HG03432 (cell line): ENCODE measurements at regions not wholly inside any gene's neighbourhood (a gene's known extent, or its start where the extent isn't known, plus 50 kb on each side); places are given as distances from the start of the nearest gene placed in this dataset.
"Not testable (repeated sequence)": the region's sequence is repeated elsewhere in the genome, so short reads cannot be mapped to it uniquely, and the experiment has no call there.

ENCODE experiments used
- ATAC-seq: cut with Tn5 transposase; IDR thresholded peaks from one replicate; pipeline ENCODE4 v1.9.1; 2021; ENCODE audit warnings: mild to moderate bottlenecking, moderate library complexity; ENCODE audit not compliant: unreplicated experiment

DNA sequence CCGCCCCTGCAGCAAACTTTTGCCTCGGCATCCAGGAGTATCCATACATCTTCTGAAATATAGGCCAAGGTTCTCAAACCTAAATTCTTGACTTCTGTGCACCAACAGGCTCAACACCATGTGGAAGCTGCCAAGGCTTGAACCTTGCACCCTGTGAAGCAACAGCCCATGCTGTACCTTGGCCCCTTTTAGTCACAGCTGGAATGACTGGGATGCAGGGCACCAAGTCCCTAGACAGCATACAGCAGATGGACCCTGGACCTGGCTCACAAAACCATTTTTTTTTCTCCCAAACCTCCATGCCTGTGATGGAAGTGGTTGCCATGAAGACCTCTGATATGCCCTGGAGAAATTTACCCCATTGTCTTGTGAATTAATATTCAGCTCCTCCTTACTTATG lies 233.8 kb upstream of the KCND2 start:
- ATAC-seq: no peak

DNA sequence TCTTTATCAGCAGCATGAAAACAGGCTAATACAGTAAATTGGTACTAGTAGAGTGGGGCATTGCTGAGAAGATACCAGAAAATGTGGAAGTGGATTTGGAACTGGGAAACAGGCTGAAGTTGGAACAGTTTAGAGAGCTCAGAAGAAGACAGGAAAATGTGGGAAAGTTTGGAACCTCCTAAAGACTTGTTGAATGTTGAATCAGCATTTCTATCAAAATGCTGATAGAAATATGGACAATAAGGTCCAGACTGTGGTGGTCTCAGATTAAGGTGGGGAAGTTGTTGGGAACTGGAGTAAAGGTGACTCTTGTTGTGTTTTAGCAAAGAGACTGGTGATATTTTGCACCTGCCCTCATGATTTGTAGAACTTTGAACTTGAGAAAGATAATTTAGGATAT lies 231.2 kb upstream of the KCND2 start:
- ATAC-seq: no peak

DNA sequence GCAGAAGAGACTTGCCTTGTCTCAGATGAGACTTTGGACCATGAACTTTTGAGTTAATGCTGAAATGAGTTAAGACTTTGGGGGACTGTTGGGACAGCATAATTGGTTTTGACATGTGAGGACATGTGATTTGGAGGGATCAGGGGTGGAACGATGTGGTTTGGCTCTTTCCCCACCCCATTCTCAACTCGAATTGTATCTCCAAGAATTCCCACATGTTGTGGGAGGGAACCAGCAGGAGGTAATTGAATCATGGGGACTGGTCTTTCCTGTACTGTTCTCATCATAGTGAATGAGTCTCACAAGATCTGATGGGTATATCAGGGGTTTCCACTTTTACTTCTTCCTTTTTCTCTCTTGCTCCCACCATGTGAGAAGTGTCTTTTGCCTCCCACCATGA lies 229.7 kb upstream of the KCND2 start:
- ATAC-seq: no peak

DNA sequence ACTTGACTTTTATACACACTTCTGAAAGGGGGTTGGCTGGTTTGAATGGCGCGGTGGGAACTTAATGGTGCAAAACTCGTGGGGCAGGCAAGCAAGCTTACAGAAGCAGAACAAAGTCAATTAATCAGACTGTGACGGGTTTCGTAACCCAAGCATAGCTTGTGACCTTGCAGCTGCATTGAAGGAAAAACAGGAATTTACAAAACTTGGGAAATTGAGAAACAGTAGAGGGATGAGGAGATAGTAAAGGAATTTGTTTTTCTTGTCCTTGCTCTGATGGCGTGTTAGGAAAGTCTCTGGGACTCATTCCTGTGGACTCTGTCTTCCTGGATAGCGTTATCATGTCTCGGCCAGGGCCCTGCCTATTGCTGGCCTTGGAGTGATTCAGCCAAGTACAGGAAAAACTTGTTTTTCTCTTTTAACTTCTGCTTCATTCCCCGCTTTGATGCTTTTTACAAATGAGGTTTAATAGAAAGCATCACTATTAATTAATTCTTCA lies 220.0 kb upstream of the KCND2 start:
- no peak for ATAC-seq

DNA sequence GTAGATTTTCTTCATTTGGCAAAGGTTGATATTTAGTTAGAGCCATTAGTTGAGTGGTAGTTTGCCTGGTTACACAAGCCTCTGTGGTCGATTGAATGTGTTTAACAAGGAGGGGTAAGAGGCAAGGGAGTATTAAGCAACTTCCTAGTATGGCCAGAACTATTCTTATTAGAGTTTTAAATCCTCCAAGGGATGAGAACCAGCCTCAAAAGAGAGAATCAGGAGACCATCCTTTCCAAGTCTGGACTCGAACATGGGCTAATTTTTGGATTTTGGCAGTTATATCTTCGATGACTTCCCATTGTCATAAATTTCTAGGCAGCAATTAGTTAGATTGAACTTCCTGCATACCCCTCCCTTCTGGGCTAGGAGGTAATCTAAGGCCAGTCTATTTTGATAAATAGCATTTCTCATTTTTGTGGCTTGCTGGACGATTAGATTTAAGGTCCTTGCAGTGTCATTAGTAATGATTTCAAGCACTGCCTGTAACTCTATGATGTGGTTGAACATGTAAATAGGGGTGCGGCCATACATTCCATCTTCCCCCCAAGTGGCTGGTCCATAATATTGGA lies 219.5 kb upstream of the KCND2 start:
- no peak for ATAC-seq

DNA sequence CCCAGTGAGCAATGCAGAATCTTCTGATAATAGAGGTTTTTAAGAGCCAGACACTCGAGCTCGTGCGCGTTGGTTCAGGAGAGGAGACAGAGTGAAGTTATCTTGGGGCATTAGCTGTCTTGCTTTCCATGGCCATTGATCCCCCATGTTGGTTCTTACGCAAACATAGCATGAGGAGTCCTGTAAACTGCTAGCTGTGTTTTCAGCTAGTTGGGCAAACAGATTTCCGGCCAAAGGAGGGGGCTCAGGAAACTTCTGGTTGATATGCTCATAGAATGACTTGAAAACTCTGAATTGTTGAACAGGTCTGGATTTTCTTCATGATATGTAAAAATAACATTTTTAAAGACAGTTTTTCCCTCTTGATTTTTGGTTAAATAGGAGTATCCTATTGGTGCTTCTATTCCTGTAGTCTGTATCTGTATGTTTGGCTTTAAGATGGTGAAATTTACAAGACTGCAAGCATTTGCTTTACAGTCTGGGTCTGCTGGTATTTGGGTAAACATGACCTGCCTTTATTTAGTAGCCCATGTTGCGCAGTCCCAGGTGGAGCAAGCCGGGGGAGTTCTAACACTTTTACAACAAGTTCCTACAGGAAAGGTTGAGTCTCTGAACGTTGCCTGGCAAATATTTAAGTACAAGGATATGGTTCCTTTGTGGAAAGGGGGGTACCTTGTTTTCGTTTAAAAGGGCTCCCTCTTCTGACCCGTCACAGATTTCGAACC lies 218.4 kb upstream of the KCND2 start:
- no peak for ATAC-seq

DNA sequence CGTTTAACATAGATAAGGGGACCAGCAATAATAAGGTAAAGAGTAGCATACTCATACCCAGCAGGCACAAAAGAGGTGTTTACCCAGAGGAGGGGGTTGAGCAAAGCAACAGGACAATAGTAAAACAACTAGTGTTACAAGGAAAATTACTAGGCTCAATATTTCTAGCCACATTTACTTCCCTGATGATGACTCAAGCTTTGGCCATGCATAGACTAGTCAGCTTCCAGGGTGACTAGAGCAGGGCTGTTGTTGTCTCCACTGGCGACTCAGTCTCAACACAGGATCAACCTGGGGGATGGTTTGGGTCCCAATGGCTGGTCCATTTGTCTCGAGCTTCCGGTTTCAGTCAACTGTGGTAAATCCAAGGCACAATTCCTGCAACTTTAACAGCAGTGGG lies 217.7 kb upstream of the KCND2 start:
- ATAC-seq: no peak

DNA sequence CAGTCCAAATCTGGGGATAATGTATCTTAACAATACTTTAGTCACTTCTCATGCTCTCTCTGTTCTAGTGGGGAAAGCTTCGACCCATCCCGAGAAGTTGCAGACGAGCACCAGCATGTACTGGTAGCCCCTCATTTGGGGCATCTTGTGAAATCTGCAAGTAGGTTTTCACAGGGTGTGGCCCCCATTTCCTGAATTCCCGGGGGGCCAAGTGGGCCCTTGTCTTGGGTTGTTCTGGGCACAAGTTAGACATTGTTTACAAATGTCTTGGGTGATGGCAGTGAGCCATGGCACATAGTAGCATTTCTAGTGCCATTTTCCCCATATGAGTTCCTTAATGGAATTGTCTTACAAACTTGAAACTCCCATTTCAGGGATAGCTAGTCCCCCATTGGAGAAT lies 216.7 kb upstream of the KCND2 start:
- ATAC-seq: no peak

DNA sequence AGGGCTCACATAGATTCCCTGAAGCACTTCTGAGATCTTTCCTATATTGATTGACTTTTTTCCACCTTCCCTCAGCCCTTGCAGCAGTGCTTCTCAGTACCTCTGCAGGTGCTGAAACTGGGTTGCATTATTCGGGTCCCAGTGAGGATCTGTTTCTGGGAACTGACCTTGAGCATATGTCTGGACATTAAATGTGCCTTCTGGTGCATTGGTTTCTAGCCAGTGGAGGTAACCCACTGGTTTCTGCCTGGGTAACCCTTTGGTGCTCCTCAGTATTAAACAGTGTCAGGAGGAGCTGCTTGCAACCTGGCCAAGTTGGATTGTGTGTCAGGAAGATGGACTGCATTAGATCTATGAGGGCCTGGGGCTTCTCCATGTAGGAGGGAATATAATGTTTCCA lies 213.3 kb upstream of the KCND2 start:
- no peak for ATAC-seq

DNA sequence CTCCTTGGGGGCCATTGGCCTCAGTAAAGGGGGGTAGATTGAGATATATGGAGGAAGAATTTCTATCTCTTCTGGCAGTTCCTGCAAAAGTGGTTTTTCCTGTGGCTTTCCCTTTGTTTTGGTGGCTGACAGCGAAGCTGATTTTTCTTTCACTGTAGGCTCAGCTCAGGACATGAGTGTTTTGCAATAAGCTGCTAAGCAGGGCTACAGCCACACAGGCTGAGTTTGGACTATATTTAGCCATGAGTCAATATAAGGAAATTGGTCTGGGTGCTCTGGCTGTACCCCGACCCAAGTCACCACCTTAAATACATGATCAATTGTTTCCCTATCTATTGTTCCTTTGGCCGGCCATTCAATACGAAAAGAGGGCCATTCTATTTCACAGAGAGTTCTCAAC lies 212.7 kb upstream of the KCND2 start:
- ATAC-seq: no peak

DNA sequence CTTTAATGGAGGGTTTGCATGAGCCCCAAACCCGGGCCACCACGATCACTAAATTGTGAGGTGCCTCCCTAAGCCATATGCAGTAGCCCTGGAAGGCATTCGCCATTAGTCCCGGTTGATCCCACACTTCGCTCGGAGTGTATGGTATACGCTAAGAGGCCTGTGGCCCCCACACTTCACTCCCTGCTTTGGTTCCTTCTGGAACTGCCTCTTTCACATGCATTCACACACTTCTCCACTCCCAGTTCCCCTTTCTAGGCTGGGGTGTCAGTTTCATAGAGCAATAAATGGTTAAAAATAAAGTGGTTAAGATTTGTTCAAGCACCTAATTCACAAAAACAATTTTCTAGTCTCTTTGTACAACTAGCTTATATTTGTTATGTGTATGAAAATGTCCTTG lies 212.1 kb upstream of the KCND2 start:
- peak; percentile 44 for ATAC-seq

DNA sequence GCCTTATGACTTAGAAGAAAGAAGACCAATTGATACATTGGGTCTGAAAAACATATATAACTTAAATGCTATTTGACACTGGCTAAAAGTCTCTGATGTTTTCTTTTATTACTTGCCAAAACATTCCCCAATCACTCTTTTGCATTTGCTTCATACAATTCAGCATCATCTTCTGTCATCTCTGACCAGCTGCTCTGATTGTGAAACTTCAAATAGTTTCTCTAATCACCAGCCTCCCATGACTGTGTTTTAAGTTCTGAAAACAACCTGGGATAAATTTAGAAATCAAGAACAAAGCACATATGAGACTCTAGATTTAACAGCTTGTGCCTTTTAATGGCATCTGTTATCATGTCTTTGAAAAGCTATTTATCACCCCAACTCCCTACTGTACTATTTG lies 208.4 kb upstream of the KCND2 start:
- peak; percentile 85 for ATAC-seq

DNA sequence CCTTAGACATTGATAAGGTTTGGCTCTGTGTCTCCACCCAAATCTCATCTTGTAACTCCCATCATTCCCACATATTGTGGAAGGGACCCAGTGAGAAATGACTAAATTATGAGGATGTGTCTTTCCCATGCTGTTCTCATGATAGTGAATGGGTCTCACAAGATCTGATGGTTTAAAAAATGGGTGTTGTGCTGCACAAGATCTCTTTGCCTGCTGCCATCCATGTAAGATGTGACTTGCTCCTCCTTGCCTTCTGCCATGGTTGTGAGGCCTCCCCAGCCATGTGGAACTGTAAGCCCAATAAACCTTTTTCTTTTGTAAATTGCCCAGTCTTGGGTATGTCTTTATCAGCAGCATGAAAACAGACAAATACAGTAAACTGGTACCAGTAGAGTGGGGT lies 206.1 kb upstream of the KCND2 start:
- not testable (repeated sequence) for ATAC-seq

DNA sequence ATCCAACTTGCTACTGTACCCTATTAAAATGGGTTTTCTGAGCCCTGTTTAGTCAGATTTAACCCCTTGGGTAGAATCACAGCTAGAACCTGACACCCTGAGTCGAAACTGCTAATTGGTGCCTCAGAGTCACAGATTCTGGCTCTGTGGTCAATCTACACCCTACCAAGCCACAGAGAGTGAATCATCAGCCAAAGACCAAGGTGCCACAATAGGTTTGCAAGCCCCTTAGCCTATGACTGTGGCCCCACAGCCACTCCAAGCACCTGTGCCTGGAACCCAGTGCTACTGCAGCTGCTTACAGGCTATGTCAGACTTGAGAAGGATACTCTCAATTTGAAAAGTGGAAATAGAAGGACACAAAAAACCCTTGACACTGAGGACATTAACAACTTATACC lies 202.8 kb upstream of the KCND2 start:
- ATAC-seq: peak; percentile 55

DNA sequence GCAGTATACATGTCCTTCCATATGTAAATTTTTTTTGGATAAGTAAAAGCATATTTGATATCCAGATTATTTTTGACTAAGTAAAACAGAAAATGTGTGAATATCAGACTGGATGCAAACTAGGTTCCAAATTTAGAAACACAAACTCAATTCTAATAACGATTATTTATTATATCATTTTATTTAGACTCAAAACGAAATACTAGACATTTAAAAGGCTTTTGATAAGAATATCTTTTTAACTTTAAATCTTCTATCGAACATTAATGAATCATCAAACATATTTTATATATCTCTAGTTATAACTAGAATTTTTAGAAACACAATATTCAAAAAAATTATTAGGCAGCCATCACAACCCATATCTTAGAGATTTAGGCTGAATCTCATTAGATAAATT lies 195.2 kb upstream of the KCND2 start:
- no peak for ATAC-seq

DNA sequence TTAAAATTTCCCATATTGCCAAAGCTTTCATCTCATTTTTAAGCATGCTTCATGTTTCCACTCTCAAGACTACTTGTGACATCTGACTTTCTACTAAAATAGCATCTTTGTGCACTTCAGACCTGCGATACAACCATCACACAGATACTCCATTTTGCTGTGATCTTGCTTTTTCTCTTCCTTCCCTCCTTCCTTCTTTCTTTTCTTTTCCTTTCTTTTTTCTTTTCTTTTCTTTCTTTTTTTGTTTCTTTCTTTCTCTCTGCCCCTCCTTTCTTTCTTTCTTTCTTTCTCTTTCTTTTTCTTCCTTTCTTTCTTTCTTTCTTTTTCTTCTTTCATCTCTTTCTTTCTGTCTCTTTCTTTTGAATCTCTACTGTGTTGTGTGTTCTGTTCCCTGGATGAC lies 194.0 kb upstream of the KCND2 start:
- no peak for ATAC-seq

DNA sequence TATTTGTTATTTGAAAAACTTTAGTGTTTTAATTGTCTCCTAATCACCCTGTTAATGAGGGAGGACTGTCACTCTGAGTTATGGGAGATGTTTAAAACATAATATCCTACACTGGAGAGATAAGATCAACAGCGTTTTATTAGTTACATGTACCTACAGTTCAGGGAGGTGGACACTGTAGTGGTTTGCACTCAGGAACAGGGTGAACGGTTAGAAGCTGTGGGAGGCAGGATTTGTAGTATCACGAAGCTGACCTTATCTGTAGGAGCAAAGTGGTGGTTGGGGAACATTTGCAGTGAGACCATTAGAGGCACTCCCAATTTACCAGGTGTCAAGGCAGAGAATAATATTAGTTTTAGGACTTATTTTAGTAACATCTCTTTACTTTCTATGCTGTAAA lies 193.3 kb upstream of the KCND2 start:
- ATAC-seq: no peak

DNA sequence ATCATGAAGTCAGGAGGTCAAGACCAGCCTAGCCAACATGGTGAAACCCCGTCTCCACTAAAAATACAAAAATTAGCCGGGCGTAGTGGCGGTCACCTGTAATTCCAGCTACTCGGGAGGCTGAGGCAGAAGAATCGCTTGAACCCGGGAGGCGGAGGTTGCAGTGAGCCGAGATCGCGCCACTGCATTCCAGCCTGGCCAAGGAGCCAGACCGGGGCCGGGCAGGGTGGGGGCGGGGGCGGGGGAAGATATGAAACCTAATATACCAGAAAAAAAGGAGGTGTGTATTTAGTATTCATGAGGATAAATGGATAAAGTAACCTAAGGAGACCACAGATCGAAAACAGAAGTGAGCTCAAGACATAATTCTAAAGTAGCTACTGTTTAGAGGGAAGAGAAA lies 186.5 kb upstream of the KCND2 start:
- ATAC-seq: not testable (repeated sequence)

DNA sequence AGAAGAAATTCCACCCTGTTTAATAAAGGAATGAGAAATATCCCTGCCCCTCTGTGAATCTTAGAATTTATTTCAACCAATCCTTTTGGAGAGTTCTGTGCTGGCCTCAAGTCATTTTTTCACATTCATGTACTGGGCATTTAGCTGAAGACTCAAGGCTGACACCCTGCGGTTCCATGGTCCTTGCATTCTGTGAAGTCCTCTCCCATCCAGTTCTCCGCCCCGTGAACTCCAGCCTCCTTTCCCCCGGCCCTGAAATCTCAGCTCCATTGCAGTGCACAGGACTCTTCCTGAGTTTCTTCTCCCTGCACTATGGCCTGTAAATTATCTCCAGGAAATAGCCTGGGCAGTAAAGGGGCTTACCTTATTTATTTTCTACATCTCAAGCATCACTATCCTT lies 183.0 kb upstream of the KCND2 start:
- peak; percentile 47 for ATAC-seq

DNA sequence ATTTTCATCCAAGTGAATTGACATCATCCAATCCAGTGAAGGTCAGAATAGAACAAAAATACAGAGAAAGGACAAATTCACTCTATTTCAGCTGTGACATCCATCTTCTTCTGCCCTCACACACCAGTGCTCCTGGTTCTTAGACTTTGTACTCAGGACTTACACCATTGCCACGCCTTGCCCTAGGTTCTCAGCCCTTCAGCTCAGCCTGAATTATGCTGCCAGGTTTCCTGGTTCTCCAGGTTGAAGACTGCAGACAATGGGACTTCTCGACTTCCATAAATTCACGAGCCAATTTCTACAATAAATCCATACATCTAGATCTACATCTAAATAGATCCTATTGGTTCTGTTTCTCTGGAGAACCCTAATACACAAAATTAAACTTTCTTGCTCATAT lies 181.2 kb upstream of the KCND2 start:
- ATAC-seq: no peak

DNA sequence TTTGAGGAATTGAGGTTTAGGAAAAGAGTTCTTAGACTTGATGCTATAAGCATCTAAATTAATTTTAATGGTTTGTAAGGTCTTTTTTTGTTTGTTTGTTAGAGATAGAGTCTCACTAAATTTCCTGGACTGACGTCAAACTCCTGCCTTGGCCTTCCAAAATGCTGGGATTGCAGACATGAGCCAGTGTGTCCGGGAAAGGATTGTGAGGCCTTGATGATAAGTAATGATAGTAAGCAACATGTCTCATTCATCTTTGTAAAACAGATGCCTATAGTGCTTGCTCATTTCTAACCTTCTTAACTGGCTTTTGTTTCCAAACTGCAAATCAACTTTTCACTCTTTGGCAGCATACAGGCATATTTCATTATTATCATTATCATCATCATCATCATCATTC lies 176.0 kb upstream of the KCND2 start:
- ATAC-seq: no peak

DNA sequence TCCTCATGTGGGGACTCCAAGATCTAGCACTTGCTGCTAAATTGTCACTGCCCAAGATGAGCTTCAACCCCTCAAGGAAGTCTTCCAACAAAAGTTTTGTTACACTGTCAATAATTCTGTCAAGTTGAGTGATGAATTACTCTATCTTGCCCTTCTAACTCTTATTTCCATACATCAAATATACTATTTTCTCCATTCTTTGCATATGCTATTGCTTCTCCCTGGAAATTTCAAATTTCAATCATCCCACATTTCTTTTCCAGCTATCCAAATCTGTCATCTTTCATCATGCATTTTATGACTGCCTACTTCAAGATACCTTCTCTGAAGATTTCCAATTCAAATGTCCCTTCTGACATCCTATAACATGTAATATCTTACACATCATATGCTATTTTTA lies 175.2 kb upstream of the KCND2 start:
- ATAC-seq: no peak

DNA sequence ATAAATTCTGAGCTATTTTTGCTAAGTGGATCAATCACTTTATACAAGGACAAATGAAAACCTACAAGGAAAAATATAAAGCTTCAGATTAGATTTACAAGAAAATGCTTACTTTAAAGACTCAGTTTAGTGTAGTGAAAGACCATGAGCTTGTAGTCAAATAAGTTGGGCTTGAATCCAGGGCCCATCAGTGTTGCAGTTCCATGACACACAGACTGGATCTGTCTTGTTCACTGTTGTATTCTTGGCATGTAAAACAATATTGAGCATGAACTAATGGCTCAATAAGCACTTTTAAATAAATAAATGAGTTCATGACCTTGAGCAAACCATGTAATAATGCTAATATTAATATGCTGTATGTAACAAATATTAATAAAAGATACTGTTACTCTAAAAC lies 164.6 kb upstream of the KCND2 start:
- no peak for ATAC-seq
